HG02763 (cell line): ENCODE measurements at regions not wholly inside any gene's neighbourhood (a gene's known extent, or its start where the extent isn't known, plus 50 kb on each side); places are given as distances from the start of the nearest gene placed in this dataset.
"Not testable (repeated sequence)": the region's sequence is repeated elsewhere in the genome, so short reads cannot be mapped to it uniquely, and the experiment has no call there.

Experiments used
- ATAC-seq: cut with Tn5 transposase; IDR thresholded peaks from one replicate; pipeline ENCODE4 v1.9.1; 2021; ENCODE audit warnings: mild to moderate bottlenecking, moderate library complexity; ENCODE audit not compliant: unreplicated experiment

DNA sequence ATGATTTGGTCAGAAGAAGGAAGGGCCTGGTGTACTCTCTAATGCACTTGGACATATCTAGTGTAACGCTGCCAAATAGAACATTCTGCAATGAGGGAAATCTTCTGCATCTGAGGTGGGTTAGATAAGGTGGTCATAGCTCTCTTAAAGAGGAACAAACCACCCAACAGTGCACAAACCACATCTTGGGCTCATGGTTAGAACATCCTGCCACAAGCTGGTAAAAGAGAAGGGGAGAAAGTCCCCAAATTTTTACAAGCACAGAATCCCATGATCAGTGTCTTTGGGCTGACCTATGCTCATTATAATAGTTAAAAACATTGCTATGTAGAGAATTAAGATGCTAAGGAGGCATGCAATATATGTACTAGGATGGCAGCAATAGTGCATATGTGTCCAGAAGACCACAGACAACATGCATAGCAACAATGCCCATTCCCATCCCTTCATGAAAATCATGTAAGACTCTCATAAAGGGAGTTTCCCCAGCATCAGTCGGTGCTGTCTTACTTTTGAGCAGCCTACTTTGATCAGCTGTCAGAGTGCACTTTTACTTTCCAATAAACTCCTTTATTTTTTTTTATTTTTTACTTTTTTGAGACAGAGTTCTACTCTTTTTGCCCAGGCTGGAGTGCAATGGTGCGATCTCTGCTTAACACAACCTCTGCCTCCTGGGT, 99.7 kb upstream of the SLC7A11 start:
- ATAC-seq: peak; percentile 42

DNA sequence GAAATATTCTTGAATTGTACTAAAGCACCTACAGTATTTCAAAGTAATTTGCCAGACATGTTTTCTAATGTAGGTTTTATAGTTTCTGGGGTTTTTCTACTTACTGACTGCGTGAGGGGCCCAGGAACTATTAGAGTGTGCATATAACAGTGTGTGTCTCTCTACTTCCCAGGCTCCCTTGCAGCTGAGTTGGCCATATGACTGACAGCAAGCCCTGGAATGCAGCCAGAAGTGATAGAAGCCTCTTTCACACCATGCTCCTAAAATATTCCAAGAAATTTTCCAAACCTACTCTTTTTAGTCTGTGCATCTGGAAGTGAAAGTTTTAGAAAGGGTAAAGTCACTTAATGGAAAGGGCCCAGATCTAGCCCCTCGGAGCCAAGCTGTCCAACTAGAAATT, 96.7 kb upstream of the SLC7A11 start:
- ATAC-seq: no peak

DNA sequence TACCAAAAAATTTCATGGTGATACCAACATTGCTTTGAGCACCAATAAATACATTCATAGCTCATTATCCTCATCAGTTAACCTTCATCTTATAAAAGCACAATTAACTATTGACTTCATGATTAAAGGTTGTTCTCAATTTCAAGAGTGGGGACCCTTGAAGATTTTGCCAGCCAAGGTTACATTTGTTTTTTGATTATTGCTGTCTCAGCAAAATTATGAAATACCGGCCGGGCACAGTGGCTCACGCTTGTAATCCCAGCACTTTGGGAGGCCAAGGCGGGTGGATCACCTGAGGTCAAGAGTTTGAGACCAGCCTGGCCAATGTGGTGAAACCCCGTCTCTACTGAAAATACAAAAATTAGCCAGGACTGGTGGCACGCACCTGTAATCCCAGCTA, 96.1 kb upstream of the SLC7A11 start:
- ATAC-seq: not testable (repeated sequence)

DNA sequence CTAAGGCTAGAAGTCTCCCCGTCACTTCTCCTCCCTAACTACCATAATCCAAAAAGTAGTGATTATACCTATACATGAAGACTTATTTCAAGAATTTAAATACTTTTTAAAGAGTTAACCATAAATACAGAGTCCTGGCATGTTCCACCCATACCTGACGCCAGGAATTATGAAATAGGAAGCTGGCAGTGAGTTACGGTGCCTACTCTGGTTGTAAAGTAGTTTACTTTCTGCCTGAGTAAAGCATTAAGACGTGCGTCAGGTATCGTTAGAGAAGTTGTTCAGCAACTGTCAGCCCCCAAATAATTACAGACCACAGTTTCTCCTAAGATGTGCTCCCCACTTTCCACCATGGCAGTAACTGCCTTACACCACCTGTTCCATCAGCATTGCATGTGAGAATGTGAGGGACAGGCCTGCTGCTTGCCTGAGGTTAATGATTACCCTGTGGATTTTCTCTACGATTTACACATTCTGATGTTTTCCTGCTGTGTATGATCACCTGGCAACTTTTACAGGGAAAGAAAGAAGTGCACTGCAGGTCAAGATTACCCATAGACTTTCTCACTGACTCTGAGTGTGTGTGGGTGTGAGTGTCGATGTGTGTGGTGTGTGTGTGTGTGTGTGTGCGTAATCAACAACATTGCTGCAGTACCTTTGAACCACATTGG, 92.3 kb upstream of the SLC7A11 start:
- ATAC-seq: no peak

DNA sequence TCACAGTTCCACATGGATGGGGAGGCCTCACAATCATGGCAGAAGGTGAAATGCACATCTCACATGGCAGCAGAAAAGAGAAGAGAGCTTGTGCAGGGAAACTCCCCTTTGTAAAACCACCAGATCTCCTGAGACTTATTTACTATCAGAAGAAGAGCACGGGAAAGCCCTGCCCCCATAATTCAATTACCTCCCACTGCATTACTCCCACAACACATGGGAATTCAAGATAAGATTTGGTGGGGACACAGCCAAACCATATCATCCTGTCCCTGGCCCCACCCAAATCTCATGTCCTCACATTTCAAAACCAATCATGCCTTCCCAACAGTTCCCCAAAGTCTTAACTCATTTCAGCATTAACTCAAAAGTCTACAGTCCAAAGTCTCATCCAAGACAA, 90.3 kb upstream of the SLC7A11 start:
- ATAC-seq: not testable (repeated sequence)

DNA sequence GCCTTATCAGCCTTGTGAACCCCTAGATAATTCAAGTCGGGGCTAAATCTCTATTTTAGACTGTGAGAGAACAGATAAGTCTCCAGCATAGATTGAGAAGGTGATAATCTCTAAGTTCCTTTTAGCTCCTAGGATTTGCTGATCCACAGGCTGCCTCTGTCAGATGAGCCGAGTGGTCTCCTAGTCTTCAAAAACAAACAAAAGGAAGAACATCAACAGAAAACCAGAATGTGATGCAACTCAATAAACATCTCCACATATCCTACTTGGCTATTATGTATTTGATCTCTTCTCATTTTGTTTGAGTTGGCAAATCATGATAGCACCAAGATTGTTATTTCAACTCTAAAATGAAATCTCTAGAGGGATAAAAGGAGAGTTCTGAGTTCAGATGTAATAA, 88.4 kb upstream of the SLC7A11 start:
- no peak for ATAC-seq

DNA sequence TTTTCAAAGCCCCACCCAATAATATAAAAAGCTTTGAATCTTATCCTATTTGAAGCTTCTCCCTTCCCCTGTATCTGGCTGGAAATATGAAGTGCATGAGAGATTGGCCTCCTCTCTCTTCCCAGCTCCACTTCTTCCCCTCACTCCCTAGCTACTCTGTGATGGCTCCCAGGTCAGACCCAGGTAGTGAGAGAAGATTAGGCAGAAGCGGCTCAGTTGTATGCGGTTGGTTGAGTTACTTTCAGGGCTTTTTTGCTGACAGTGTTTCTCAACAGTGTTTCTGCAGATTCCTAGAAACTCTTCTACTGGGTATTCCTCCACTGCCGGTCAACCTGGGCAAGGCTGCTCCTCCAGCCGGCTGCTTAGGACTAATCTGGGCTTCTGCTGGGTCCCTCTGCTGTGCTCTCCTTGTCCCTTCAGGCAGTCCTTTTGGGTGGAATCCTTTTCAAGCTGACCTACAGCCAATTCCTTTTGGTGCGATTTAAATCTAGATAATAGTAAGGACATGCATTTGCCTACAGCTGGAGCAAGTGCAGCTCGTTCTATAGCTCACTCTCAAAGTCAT, 87.4 kb upstream of the SLC7A11 start:
- no peak for ATAC-seq

DNA sequence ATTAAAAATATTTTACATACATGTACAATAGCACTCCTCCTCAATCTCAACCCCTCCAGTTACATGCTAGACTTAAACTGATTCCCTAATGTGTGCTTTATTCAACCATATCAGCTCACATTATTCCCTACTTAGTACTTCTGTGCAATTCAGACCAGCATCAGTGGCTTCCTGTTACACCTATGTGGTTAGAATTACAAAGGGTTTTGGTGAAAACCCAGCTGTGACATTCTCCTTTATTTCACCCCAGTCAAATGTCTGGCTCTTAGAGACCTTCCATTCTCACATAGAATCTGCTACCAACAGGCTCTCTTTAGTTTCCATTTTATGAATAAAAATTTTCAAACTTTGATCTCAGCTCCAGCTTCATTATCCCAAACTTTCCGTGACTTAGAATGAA, 85.2 kb upstream of the SLC7A11 start:
- no peak for ATAC-seq

DNA sequence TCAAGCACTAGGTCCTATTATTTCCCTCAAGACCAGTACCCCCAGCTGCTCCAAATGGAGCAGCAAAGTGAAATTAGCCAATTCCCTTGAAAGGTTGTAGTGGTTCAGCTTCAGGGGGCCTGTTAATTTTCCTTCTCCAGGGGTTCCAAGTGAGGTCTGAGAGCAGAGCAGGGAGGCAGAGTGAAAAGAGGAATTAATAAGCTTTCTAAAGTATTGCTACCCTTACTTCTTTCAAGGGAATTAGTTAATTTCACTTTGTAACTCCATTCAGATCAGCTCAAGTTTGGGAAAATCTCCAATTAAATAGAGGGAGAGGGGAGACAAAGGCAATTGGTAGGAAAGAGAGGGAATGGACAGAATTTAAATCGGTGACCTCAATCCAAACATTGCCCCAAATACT, 78.7 kb upstream of the SLC7A11 start:
- ATAC-seq: no peak

DNA sequence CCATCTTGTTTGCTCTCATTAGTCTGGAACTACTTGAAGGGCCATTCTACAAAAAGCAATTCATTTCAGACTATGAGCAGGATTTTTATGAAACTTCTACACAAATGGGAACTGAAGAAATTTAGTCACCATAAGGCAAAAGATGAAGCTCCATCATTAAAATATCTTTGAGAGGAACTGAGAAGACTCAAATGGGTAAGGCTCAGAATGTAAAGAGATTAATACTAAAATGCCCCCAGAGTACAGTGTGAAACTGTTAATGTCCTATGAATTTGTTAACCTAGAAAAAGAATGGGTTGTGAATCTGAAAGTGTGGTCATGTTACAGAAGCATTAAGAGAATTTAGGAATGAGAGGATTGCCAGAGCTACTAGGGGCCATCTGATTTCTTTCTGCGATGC, 77.9 kb upstream of the SLC7A11 start:
- ATAC-seq: no peak

DNA sequence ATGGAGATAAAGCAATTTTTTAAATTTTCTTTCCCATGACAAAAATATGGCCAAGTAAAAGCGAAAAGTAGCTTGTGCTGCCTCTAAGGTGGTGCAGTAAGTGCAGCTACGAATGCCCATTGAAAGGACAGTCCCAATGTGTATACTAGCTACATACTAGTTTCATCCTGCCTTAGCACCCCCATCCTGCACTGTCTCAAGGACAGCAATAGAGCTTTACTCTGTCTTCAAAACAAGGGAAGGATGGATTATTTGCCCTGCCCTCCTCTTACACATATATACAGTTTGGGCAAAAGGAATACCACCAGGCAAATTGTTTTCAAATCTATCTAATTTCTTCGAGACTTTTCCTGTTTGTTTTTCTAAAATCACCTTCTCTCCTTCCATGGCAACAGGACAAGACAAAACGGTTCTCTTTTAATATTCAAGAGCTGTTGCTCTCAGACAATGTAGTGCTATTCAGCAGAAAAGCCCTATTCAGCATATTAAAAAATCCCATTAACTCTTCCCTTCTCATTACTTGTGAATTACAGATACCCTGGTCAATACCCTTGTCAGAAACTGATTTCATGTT, 75.1 kb upstream of the SLC7A11 start:
- no peak for ATAC-seq

DNA sequence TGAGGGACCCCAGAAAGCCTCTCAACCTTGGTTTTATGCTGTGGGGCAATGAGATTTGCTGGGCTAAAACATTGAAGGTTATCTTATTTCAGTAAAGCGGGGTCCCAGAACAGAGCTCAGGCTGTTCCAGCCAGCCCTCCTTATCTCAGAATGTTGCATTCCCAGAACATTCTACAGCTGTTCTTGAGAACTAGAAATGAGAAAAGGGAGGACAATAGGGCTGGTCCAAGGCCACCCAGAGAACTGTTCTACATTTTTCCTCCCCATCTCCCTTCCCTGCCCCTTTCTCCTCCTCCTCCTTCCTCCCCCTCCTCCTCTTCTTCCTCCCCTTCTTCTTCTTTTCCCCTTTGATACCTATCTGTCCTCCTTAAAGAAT, 70.4 kb upstream of the SLC7A11 start:
- no peak for ATAC-seq

DNA sequence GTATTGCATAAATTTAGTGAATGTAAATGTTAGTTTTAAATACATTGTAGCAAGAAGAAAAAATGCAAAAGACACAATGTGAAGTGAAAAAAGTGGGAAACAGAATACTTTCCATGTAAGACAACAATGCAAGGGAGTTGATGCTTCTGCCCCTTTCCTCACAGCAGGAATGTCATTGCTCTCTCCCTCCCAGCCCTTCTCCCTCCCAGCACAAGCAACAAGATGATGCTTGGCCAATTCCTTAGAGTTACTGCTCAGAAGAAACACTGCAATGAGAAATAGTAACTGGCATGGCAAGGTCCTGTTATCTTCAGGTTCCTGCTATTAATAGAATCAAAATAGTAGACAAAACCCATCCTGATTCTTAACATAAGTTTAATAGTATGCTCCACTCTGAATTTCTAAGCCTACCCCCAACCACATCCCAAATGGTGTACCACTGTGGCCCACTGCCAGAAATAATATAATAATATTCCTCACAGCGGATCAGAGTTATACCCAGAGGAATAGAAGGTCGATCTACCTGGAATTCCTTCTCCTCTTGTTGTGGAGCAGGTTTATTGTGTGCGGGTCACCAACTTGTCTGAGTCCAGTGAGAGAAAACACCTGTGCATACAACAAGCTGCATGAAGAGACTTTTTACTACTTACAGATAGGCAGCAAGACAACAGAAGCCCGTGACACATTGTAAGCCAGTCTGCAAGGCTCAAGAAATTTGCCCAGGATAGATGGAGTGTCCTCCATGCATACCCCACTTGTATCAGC, 69.8 kb upstream of the SLC7A11 start:
- ATAC-seq: no peak

DNA sequence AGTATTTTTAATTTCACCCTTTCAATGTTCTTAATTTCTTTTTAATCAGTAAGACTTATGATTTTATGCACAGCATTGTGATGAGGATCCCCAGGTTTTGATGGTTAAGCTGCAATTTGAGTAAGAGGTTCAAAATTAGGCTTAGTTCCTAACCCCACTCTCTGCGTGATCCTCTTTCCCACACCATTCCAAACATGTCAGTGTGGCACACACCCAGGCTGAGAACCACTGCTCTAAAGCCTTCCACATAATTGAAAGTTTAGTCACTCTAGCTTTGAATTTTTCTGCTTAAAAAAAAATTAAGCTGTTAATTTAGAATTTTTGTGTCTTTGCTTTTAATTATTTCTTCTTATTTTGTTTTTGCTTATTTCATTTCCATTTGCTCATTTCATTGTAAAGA, 68.8 kb upstream of the SLC7A11 start:
- ATAC-seq: no peak

DNA sequence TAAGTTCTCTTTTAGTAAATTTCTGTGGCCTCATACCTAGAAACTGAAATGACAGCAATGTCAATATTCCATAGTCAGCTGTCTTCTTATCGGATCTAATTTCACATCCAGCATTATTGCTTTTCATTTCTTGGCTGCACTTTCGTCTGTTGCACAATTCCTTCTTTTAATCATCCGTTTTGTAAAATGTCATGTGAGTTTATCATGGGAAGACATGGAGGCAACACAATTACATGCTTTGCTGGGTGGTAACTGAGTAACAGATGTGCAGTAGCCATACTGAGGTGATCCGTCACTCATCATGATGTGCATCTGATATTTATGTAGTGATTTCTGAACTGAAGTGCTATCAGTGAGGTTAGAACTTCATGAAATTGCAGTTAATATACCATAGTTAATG, 68.3 kb upstream of the SLC7A11 start:
- ATAC-seq: no peak

DNA sequence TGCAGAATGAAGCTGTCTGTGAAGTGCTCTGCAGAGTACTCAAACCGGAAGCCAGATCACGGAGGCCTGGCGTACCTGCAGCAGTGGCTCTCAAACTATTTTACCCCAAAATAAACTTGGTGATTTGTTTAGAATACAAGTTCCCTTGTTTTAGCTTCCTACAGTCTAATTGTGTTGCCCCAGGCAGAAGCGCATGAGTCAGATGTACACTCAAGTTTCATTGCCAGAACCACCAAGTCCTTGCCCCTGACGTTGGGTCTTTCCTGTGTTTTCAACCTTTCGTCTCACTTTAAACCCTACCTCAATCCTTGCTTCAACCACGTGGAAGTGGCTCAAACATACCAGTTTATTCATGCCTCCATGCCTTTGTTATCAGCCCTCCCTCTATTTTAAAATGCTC, 66.2 kb upstream of the SLC7A11 start:
- ATAC-seq: no peak

DNA sequence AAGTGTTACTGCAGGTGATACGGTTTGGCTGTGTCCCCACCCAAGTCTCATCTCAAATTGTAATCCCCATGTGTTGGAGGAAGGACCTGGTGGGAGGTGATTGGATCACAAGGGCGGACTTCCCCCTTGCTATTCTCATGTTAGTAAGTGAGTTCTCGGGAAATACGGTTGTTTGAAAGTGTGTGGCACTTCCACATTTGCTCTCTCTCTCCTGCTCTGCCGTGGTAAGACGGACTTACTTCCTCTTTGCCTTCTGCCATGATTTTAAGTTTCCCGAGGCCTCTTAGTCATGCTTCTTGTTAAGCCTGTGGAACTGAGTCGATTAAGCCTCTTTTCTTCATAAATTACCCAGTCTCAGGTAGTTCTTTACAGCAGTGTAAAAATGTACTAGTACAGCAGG, 65.2 kb upstream of the SLC7A11 start:
- no peak for ATAC-seq

DNA sequence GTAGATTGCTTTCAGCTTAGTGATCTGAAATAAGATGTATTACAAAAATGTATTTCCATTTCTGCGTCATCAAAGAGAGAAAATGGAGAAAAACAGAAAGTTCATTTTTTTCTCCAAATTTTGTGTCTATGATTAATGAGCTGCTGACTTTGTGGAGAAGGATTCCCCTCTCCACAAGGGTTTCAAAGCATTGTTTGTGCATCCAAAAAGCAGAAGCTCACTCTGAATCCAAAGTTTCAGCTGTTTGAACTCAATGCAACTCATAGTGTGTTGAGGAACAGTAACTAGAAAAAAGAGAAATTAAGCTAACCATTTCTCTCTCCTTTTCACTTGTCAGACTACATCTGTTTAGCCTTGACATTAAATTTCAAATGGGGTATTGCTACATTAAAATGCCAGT, 62.9 kb upstream of the SLC7A11 start:
- ATAC-seq: no peak

DNA sequence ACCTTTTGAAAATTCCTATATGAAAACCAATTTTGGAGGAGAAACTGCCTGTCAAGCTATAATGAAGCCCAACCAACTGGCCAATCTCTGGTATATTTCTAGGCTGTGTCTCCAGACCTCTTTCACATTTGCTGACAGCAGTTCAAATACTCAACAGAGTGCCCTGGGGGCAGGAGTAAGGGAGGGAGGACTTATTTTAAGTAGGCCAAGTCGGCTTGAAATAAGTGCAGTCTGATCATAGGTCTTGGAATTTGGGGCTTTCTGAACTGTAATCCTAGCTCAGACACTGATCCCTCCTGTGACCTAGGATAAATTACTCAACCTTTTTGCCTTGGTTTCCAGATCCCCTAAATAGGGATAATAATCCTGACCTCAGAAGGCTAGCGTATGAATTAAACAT, 59.4 kb upstream of the SLC7A11 start:
- ATAC-seq: no peak

DNA sequence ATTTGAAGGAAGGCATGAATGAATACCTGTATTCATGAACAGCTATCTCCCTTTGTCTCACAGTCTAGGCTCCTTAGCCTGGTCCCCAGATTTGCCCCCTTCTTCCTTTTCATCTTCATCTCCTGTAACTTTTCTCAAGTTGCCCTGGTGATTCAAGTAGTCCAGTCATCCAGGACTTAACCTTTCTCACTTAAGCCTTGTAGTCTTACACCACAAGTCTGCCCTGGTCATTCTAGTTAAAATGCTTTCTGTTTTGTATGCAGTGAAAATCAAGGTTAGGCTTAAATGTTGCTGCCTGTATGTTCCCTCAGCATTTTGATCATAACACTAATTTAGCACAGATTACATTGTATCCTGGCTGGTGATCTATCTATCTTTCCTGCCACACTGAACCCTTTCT, 58.5 kb upstream of the SLC7A11 start:
- no peak for ATAC-seq

DNA sequence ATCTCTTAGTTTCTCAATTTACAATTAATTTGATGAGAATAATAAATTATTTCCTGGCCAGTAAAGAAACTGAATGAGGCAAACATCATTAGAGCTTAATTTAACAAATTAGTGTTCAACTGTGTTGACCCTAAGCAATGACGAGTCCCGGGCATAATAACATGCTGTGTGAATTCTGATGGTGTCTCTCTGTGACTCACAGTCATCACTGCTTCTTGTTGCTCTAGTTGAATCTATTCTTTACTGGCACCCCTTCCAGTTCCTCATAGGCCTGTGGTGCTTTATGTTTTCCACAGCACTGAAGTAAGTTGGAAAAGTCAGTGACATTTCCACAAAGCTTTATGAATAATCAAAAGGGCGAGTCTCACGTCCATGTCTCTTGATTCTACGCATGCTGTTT, 57.7 kb upstream of the SLC7A11 start:
- ATAC-seq: no peak

DNA sequence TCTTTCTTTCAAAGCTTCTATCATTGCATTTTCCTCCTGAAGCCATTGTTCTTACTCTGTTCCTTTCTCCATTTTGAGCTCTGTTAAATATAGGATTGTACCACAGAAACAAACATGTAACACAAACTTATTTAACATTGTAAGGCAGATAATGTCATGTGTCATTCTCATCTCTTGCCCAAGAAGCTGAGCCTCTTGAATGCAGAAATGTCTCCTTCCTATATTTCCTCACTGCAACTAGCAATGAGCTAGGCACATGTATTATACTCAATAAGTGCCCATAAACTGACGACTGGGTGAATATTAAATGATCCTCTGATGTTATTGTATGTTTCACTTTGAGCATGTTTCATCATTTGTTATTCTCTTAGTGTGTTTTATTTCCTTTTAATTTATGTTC, 56.7 kb upstream of the SLC7A11 start:
- no peak for ATAC-seq
